Nephron (organoid): ENCODE measurements at regions not wholly inside any gene's neighbourhood (a gene's known extent, or its start where the extent isn't known, plus 50 kb on each side); places are given as distances from the start of the nearest gene placed in this dataset.

ENCODE experiments used
- H3K27ac Mint-ChIP-seq, 3 experiments: 2 replicates each; pipeline ENCODE4 v1.8.0; 2020; ENCODE audit warnings: mixed read lengths in 3 of 3, mild to moderate bottlenecking in 2 of 3, moderate library complexity in 1 of 3
- H3K27me3 Mint-ChIP-seq: 2 replicates; pipeline ENCODE4 v1.8.0; 2021; ENCODE audit warnings: low read depth, mild to moderate bottlenecking, moderate library complexity, mixed read lengths
- H3K36me3 Mint-ChIP-seq: 2 replicates; pipeline ENCODE4 v1.8.0; 2020; ENCODE audit warnings: low read depth, mixed read lengths
- H3K4me1 Mint-ChIP-seq: 2 replicates; pipeline ENCODE4 v1.8.0; 2020; ENCODE audit warnings: mixed read lengths
- H3K4me3 Mint-ChIP-seq, 3 experiments: 2 replicates each; pipeline ENCODE4 v1.8.0; 2020; ENCODE audit warnings: mild to moderate bottlenecking in 3 of 3, mixed read lengths in 3 of 3, moderate library complexity in 2 of 3
- H3K9me3 Mint-ChIP-seq: 2 replicates; pipeline ENCODE4 v1.8.0; 2020; ENCODE audit warnings: mixed read lengths
- TF ChIP-seq, protein P1 (sequence below), 3 experiments: fragments of 200-600 bp; sonication (generic); IDR thresholded peaks; one replicate each; pipeline ENCODE4 v1.5.0; 2021; ENCODE audit warnings: antibody characterized with exemption in 3 of 3; ENCODE audit not compliant: unreplicated experiment in 3 of 3

GRCh38 chr16:82541103-82541502 is 85.7 kb upstream of the CDH13 start:
- no peaks in the 10 kb centered on the region for H3K9me3 Mint-ChIP-seq
- TF ChIP-seq, protein P1, sequence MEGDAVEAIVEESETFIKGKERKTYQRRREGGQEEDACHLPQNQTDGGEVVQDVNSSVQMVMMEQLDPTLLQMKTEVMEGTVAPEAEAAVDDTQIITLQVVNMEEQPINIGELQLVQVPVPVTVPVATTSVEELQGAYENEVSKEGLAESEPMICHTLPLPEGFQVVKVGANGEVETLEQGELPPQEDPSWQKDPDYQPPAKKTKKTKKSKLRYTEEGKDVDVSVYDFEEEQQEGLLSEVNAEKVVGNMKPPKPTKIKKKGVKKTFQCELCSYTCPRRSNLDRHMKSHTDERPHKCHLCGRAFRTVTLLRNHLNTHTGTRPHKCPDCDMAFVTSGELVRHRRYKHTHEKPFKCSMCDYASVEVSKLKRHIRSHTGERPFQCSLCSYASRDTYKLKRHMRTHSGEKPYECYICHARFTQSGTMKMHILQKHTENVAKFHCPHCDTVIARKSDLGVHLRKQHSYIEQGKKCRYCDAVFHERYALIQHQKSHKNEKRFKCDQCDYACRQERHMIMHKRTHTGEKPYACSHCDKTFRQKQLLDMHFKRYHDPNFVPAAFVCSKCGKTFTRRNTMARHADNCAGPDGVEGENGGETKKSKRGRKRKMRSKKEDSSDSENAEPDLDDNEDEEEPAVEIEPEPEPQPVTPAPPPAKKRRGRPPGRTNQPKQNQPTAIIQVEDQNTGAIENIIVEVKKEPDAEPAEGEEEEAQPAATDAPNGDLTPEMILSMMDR (IDR thresholded peaks at IDR 0.05; ENCODE audit: unreplicated experiment in 3 of 3), result no peak
- H3K27me3 Mint-ChIP-seq, result peaks cover 24% of the 10 kb centered on the region
- peaks cover 9% of the 10 kb centered on the region for H3K4me1 Mint-ChIP-seq
- peak overlapping the region in 2 of 3 experiments; percentile 12 to 16 for H3K27ac Mint-ChIP-seq
- H3K4me3 Mint-ChIP-seq, result no peak overlapping the region
- no peaks in the 10 kb centered on the region for H3K36me3 Mint-ChIP-seq

- Mint-ChIP-seq H3K4me1 (peaks cover 1% of the 10 kb centered on the region), H3K36me3 (no peaks in the 10 kb centered on the region), H3K4me3 (no peak overlapping the region), H3K27ac (no peak overlapping the region), H3K27me3 (peaks cover 7% of the 10 kb centered on the region), H3K9me3 (no peaks in the 10 kb centered on the region)
- TF ChIP-seq, protein P1 (IDR thresholded peaks at IDR 0.05; ENCODE audit: unreplicated experiment in 3 of 3), result no peak
These were observed 91.0 kb upstream of the CDH13 start for GRCh38 chr16:82535764-82536163.

- Mint-ChIP-seq H3K4me3 (no peak overlapping the region), H3K4me1 (no peaks in the 10 kb centered on the region), H3K36me3 (no peaks in the 10 kb centered on the region), H3K9me3 (no peaks in the 10 kb centered on the region), H3K27me3 (peaks cover 4% of the 10 kb centered on the region), H3K27ac (no peak overlapping the region)
- TF ChIP-seq, protein P1 (IDR thresholded peaks at IDR 0.05; ENCODE audit: unreplicated experiment in 3 of 3), result no peak
These were observed 91.5 kb upstream of the CDH13 start for GRCh38 chr16:82535262-82535661.

- no peak overlapping the region for H3K27ac Mint-ChIP-seq
- no peaks in the 10 kb centered on the region for H3K36me3 Mint-ChIP-seq
- H3K27me3 Mint-ChIP-seq, result no peaks in the 10 kb centered on the region
- no peak overlapping the region for H3K4me3 Mint-ChIP-seq
- TF ChIP-seq, protein P1 (IDR thresholded peaks at IDR 0.05; ENCODE audit: unreplicated experiment in 3 of 3), result no peak
- peaks cover 6% of the 10 kb centered on the region for H3K9me3 Mint-ChIP-seq
- no peaks in the 10 kb centered on the region for H3K4me1 Mint-ChIP-seq
These were observed 93.6 kb upstream of the CDH13 start for GRCh38 chr16:82533189-82533588.

DNA sequence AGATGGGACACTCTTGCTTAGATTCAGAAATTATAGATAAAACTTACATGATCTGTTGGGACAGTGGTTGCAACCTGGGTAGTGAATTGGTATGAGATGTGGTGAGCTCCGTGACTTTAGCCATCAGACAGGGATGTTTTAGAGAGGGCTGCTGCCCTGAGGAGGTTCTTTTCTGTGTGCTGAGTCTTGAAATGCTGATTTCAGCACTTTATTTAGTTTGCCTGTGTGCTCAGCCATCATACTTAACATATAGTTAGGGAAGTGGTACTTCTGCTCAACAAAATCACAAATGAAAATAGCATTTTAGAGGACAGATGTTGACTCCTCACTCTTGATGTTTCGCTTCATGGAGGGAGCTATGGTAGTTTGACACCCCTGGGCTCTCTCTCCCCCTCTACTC is 95.9 kb upstream of the CDH13 start:
- Mint-ChIP-seq H3K4me1 (no peaks in the 10 kb centered on the region), H3K4me3 (no peak overlapping the region), H3K27ac (no peak overlapping the region), H3K36me3 (no peaks in the 10 kb centered on the region), H3K9me3 (peaks cover 7% of the 10 kb centered on the region), H3K27me3 (no peaks in the 10 kb centered on the region)
- TF ChIP-seq, protein P1 (IDR thresholded peaks at IDR 0.05; ENCODE audit: unreplicated experiment in 3 of 3), result no peak

DNA sequence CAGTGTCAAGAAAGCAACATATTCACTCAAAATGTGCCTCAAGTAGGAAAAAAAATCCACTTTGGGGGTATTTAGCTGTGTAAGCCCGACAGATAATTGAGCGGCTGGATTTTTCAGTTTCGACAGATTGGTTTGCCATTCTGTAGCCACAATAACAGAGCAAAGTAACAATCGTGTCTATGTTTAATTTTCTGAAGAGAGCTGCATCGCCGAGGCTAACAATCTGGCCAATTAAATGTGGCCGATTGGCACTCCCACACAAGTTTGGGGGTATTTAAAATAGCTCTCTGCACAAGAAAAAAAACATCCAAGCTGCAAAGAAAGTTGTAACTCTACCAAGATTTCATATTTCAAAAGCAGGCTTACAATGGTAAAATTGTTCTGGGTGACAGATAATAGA is 99.7 kb upstream of the CDH13 start:
- H3K9me3 Mint-ChIP-seq, result peaks cover 25% of the 10 kb centered on the region
- no peaks in the 10 kb centered on the region for H3K36me3 Mint-ChIP-seq
- TF ChIP-seq, protein P1 (IDR thresholded peaks at IDR 0.05; ENCODE audit: unreplicated experiment in 3 of 3), result no peak
- no peak overlapping the region for H3K27ac Mint-ChIP-seq
- no peak overlapping the region for H3K4me3 Mint-ChIP-seq
- H3K4me1 Mint-ChIP-seq, result peaks cover 12% of the 10 kb centered on the region
- H3K27me3 Mint-ChIP-seq, result peaks cover 8% of the 10 kb centered on the region
